ENCODE measurements at regions not wholly inside any gene's neighbourhood (a gene's known extent, or its start where the extent isn't known, plus 50 kb on each side); places are given as distances from the start of the nearest gene placed in this dataset.
"Not testable (repeated sequence)": the region's sequence is repeated elsewhere in the genome, so short reads cannot be mapped to it uniquely, and the experiment has no call there.

DNA sequence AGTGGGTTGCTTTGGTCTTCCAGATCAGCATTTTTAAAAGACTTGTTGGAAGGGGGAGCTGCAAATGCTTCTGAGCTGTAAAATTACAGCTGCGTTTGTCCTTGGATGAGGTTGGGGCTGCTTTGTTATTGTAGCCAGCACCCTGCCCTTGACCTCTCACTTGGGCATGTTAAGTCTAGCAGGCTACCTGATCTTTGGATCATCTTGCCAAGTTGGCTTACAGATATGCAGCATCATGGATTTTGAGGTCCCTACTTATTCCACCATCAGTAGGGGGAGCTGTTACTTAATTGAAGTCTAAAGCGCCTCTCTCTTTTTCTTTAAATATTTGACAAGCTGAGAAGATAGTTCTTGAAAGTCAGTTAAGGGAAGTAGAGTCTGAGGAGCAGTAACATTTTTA lies 793.0 kb downstream of the MCTP2 start:
- DNase-seq: no peak

GRCh38 chr15:95025924-95026728 lies 794.8 kb downstream of the MCTP2 start:
- DNase-seq: no peak

DNA sequence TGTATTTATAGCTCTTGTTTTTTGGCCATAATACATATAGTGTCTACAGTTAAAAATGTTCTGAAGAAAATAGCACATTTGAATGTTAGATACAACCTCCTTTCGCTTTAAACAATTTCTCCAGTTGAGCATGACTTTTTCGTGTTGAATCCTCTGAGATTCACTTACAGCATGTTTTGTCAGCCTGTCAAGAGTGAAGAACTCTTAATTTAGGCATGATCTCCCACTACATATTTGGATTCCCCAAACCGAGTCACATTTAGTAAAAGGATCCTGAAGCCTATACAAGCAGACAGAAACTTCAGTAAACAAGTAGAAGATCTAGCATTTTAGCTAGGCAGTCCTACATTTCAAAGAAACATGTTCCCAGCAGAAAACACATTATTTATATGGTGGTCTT lies 796.6 kb downstream of the MCTP2 start:
- DNase-seq: no peak

DNA sequence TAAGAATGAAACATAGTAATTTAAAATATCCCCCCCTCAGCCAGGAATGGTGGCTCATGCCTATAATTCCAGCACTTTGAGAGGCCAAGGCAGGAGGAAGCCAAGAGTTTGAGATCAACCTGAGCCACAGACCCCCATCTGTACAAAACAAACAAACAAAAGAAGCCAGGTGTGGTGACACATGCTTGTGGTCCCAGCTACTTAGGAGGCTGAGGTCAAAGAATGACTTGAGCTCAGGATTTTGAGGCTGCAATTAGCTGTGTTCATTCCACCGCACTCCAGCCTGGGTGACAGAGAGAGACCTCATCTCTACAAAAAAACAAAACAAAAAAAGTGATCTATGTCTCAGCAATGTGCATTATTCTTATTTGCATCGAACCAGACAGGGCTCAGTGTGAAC lies 800.8 kb downstream of the MCTP2 start:
- DNase-seq: no peak

DNA sequence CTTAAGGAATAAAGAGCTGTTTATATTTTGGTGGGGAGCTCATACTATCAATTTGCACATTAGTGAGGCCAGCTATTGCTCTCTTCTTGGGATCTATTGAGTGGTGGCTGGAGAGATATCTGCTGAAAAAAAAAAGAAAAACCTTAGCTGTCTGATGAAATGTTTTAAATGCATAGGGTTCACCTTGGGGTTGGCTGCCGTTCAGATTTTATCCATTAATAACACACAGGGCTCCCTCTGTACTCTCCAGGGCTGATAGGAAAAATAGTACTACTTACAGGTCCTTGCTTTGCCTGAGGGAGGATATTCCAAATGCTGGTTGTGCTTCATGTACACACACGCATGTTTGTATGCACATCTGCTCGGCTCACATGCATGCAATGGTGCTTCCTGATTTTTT lies 803.7 kb downstream of the MCTP2 start:
- DNase-seq: no peak

- DNase-seq: no peak
These were observed 809.9 kb downstream of the MCTP2 start for GRCh38 chr15:95041297-95041696.

DNA sequence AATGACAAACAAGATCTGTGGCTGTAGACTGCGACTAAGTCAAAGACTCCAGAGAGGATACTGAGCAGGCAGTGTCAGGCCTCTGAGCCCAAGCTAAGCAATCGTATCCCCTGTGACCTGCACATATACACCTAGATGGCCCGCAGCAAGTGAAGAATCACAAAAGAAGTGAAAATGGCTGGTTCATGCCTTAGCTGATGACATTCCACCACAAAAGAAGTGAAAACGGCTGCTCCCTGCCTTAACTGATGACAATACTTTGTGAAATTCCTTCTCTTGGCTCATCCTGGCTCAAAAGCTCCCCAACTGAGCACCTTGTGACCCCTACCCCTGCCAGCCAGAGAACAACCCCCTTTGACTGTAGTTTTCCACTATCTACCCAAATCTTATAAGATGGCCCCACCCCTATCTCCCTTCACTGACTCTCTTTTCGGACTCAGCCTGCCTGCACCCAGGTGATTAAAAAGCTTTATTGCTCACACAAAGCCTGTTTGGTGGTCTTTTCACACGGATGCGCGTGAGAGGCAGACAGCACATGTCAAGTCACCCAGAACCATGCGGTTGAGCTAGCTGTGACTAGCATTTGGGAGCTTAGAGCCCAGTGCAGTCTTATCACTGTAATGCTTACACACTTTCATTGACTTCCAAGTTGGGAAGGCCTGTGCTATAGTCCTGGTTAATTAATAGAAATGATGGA lies 812.0 kb downstream of the MCTP2 start:
- DNase-seq: not testable (repeated sequence)

- DNase-seq: no peak
These were observed 812.6 kb downstream of the MCTP2 start for GRCh38 chr15:95043933-95044313.

- no peak for DNase-seq
These were observed 813.5 kb downstream of the MCTP2 start for GRCh38 chr15:95044745-95045417.

- DNase-seq: no peak
These were observed 820.5 kb downstream of the MCTP2 start for GRCh38 chr15:95051861-95052260.

GRCh38 chr15:95059346-95059905 lies 828.1 kb downstream of the MCTP2 start:
- no peak for DNase-seq

DNA sequence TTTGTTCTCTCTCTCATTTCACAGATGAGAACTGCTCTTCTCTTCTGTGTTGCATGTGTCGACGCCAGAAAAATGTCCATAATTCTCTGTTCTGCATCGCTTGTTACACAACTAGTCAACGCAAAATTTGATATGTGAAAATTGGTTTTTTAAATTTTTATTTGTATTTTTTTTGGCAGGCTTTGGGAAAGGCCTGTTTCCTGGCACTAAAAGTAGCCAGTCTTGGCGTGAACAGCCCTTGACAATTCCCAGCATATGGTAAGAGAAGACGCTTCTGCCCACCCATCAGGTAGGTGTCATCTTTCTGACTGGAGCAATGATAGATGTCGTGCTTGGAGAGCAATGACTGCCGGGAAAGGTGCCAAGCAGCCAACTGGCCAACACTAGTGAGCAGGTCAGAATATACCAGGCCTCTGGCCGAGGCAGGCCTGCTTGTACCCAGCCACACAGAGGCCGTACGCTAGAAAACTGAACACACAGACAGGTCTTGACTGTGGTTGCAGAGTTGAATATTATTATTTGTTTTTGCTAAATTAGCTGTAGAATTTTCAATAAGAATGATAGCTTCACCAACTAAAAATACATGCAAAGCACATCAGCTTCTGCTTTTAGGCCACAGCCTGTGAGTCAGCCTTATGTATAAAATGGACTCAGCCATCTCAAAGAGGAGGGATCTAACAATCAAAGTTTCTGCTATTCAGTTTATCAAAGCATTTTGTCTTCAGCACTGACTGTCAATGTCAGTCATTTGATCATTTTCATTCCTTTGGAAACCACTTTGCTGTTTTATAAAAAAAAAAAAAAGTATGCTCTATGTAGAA lies 837.5 kb downstream of the MCTP2 start:
- no peak for DNase-seq

DNA sequence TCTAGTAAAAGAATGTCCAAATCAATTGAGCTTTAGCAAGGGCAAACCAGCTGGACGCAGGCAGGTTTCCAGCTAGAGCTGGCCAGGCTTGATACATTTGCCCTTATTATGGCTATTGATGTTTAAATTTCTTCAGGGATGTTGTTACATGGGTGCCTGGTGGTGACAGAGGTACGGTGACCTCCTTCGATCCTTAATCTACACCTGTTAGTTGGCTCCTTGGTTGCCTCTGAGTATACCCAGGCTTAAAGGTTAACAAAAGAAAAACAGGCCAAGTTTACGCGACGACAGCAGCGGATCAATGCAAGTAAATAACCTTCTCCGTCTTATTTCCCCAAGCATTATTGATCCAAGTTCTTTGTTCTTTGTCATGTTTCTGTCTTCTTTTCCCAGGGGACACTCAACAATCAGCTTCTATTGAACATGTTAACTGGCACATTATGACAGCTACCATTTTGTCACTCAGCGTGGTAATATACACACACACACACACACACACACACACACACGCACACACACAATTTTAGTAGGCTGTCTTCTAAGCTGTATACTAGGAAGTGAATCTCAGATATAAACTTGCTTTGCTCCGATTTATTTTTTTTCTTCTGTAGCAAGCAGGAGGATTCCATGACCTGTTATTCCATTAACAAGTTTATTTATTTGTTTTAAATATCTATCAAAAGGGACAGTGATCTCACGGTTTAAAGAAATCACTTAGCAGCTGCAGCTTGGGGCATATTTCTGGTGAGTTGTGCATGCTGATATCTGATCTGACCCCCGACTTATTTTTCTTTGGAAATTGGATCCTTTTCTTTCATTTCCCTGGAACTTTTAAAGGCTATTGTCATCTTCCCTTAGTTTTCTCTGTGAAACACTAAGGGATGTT lies 844.7 kb downstream of the MCTP2 start:
- DNase-seq: no peak

DNA sequence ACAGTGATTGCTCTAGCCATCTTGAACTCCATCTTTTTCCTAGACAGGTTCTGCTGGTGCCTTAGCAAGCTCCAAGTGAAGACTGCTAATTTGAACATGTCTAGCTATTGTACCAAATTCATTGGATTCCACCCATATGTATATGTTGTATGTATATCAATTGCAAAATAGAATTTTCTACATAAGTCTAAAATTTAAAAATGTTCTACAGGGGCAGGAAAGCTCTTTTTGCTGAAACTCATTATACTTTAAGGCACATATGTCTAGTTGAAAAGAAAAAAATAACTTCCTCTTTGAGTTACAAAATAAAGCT lies 845.3 kb downstream of the MCTP2 start:
- no peak for DNase-seq

GRCh38 chr15:95078003-95078402 lies 846.6 kb downstream of the MCTP2 start:
- no peak for DNase-seq

DNA sequence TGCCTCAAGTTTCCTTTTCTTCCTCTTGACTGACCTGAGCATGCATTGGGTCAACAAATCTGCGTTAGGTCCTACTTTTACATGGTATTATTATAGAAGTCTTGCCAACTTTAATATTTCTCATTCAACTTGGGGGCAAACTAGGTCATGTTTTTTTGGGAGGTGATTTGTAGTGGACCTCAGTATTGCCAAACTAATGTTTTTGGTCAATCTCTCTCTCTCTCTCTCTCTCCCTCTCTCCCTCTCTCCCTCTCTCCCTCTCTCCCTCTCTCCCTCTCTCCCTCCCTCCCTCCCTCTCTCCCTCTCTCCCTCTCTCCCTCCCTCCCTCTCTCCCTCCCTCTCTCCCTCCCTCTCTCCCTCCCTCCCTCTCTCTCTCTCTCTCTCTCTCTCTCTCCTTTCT lies 848.9 kb downstream of the MCTP2 start:
- not testable (repeated sequence) for DNase-seq

DNA sequence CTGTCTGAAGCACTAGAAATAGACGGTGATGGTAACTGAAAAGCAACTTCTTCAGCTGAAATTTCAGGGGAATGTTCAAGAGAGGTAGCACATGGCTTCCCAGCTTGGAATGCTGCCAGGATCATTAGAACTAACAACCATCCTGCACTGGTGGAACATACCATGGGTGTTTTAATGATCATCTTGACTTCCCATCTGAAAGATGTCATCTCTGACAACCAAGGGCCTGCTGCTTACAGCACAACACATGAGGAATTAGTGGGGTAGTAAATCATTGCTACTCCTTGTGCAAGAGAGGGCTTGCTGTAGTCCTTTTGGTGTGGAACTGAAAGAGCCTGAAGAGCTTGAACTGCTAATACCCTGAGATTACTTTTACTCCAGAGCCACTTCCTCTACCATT lies 853.7 kb downstream of the MCTP2 start:
- DNase-seq: no peak

- DNase-seq: no peak
These were observed 855.3 kb downstream of the MCTP2 start for GRCh38 chr15:95086531-95087252.

- no peak for DNase-seq
These were observed 855.9 kb downstream of the MCTP2 start for GRCh38 chr15:95087253-95087609.

- DNase-seq: no peak
These were observed 860.1 kb downstream of the MCTP2 start for GRCh38 chr15:95091444-95091843.

GRCh38 chr15:95095250-95095649 lies 863.9 kb downstream of the MCTP2 start:
- DNase-seq: no peak
